ENCODE measurements at regions not wholly inside any gene's neighbourhood (a gene's known extent, or its start where the extent isn't known, plus 50 kb on each side); places are given as distances from the start of the nearest gene placed in this dataset.
A peak's percentile ranks its signal among the peaks of the same experiment; 100 is the strongest.
"Not testable (repeated sequence)": the region's sequence is repeated elsewhere in the genome, so short reads cannot be mapped to it uniquely, and the experiment has no call there.

GRCh38 chr4:23022032-23022431 lies 329.3 kb downstream of the GBA3 start:
- peak; percentile 78 for DNase-seq (ENCODE audit: low read depth)

DNA sequence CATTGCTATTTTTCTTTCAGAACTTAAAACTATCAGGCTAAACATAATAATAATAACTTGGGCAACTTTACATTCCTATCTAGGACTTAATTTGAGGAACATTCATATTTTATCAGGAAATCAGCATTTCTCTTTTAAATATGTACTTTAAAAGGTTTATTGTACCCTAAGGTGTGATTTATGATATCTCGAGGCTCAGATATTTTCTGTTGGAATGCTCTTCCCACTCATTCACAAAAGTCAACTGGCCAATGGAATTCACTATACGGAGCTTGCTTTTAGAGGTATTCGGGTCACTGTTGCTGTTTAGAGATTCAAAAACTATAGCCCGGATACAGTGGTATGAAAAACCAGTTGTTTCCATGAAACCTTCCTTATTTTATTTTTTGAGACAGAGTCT lies 328.3 kb downstream of the GBA3 start:
- no peak for DNase-seq (ENCODE audit: low read depth)

DNA sequence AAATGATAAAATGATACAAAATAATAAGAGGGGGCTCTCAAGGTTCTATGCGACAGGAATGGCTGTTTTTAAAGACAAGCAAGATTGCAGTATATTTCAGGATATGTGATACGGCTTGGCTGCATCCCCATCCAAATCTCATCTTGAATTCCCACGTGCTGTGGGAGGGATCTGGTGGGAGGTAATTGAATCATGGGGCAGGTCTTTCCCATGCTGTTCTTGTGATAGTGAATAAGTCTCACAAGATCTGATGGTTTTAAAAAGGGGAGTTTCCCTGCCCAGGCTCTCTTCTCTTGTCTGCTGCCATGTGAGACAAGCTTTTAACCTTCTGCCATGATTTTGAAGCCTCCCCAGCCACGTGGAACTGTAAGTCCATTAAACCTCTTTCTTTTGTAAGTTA lies 327.7 kb downstream of the GBA3 start:
- not testable (repeated sequence) for DNase-seq (ENCODE audit: low read depth)

- DNase-seq (ENCODE audit: low read depth) = no peak
Measured at GRCh38 chr4:23016981-23017380, 324.2 kb downstream of the GBA3 start.

DNA sequence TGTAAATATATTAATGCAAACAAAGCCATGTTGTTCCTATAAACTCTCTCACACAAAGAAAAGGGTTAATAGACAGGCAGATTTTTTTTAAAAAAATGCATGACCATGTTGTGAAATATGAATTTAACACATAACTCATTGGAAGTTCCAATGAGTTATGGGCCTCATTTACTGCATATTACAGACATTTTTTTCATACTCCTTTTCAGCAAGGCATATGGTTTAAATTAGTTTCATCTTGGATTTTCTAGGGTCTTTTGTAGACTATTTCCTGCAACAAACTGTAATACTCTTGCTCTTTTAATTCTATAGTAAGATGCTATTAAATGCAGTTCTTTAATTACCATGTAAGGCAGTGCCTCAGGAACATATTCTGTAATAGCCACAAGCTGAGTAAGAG lies 323.1 kb downstream of the GBA3 start:
- DNase-seq (ENCODE audit: low read depth) = no peak

DNA sequence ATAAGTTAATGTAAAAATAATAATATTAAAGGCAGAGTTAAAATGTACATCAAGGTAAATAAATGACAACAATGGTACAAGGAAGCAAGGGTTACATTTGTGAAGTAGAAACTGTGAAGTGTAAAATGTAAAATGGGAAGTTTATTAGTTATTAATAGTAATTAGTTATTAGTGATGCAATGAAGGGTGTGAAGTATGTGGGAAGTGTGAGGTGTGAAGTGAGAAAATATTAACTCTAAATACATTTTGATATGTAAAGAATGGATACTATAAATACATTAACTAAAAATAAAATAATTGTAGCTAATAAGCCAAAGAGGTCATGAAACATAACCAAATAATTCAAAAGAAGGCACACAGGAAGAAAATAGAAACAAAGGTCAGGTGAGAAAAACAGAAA lies 316.4 kb downstream of the GBA3 start:
- DNase-seq (ENCODE audit: low read depth) = no peak

DNA sequence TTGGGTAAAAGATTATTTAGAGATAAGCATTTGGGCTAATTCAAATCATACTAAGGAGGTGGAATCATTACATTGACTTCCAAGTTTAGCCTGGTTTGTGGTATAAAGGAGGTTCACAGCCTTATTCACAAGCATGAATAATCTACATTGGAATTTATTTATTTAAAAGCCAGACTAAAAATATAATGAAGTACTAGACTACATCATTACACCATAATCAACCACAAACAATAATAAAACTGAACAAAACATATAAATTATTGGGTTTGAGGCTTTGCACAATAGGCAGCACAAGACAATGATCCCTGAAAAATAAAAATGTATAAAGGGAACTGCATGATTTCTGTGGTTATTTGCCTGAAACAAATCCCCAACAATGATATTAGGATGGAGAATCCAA lies 314.0 kb downstream of the GBA3 start:
- peak; percentile 35 for DNase-seq (ENCODE audit: low read depth)

DNA sequence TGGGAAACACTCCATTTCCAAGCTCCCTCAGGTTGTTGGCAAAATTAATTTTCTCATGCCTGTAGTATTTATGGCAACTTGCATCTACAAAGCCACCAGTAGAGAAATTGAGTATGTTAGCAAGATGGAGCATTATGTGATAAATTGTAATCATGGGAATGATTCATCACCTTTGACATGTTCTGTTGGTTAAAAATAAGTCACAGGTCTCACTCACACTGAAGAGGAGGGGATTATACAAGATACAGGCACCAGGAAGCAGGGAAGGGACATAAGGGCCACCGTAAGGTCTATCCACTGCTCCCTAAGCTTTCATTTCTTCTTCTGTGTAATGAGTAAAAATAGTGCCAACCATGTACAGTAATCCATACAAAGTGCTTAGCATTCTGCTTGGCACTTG lies 313.0 kb downstream of the GBA3 start:
- DNase-seq (ENCODE audit: low read depth) = no peak

GRCh38 chr4:23001478-23001877 lies 308.7 kb downstream of the GBA3 start:
- DNase-seq (ENCODE audit: low read depth) = no peak

DNA sequence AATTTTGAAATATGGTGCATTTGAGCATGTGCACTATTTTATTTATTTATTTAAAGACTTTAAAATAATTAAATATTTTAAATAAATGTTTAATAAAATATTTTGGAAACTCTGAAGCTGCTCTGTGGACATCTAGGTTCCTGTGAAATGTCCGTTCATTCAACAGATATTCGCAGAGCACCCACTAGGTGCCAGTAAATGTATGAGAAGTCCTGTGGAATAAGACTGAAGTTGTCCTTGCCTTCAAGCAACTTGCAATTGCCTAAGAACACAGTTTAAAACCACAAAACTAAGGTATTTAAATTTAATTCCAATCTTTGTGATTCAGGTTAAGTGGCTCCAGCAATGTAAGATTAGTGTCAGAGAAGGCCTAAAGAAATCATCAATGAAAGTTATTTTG lies 306.7 kb downstream of the GBA3 start:
- no peak for DNase-seq (ENCODE audit: low read depth)

DNA sequence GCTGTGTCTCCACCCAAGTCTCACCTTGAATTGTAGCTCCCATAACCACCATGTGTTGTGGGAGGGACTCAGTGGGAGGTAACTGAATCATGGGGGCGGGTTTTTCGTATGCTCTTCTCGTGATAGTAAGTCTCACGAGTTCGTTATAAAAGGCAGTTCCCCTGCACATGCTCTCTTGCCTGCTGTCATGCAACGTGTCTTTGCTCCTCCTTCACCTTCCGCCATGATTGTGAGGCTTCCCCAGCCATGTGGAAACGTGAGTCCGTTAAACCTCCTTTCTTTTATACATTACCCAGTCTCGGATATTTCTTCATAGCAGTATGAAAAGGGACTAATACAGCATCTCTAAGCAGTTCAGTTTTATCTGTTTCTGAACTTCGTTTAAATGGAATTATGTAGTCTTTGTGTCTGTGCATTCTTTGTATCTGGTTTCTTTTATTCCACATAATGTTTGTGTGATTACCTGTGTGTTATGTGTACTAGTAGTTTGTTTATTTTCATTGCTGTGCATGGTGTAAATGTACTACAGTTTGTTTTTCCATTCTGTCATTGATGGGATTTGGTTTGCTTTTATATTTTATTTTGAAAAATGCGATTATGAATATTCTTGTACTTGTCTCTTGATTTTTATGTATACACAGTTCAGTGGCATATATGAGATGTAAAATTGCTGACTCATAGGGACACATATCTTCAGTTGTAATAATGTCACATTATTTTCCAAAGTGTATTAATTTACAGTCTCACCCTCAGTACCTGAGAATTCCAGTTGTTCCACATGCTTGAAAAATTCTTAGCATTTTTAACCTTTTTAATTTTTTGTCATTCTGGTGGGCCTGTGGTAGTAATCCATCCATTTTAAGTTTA lies 304.9 kb downstream of the GBA3 start:
- no peak for DNase-seq (ENCODE audit: low read depth)

DNA sequence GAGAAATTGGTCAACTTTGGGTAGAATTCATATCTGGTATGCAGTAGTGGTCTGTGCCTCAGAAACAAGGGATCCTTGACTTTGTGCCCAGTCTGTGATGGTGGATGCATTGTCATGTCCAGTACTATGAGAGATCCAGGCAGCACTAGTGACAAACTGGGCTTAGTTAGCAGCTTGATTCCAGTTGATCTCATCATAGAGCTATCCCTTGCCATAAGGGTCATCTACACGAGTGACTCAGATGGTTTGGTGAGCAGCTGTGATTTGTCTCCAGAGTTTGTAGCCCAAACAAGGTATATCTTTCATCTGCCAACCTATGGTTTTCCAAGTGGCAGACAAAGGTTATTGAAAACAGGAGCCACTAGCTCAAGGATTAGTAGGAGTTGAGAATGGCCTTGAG lies 298.8 kb downstream of the GBA3 start:
- no peak for DNase-seq (ENCODE audit: low read depth)

GRCh38 chr4:22988526-22988925 lies 295.8 kb downstream of the GBA3 start:
- no peak for DNase-seq (ENCODE audit: low read depth)

- peak; percentile 67 for DNase-seq (ENCODE audit: low read depth)
Measured at GRCh38 chr4:22987870-22988269, 295.1 kb downstream of the GBA3 start.

- DNase-seq (ENCODE audit: low read depth) = no peak
Measured at GRCh38 chr4:22986881-22987280, 294.1 kb downstream of the GBA3 start.

DNA sequence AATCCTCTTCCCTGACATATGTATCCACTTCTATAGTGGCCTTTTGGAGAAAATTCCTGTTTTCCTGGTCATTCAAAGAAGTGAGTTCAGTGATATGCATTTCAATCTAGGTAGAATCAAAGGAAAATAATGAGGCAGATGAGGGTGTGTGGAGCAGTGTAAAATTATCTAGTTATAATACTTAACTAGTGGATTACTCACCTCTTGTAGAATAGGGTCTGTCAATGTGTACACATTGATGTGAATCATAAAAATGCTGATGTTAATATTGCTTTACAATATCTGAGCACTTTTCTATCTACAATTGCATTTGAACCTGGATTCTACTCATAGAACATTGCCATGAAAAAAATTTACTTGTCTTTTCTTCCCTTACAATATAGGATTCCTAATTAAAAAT lies 293.5 kb downstream of the GBA3 start:
- DNase-seq (ENCODE audit: low read depth) = no peak

DNA sequence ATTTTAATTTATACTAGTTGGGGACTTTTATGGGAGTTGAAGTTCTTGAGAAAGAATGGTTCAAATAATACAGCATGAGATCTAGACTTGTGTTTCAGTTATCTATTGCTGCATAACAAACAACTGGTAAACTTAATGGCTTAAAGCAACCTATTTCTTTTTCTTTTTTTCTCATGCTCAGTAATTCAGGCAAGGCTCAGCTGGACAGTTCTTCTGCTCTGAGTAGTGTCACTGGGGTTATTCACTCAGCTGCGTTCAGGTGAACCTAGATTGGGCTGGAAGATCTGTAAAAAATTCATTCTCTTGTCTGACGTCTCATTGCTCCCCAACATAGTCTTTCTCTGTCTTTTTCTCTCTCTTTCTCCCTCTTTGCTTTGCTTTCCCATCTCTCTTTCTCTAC lies 291.7 kb downstream of the GBA3 start:
- no peak for DNase-seq (ENCODE audit: low read depth)

GRCh38 chr4:22978656-22979055 lies 285.9 kb downstream of the GBA3 start:
- no peak for DNase-seq (ENCODE audit: low read depth)

- DNase-seq (ENCODE audit: low read depth) = no peak
Measured at GRCh38 chr4:22970665-22971064, 277.9 kb downstream of the GBA3 start.

DNA sequence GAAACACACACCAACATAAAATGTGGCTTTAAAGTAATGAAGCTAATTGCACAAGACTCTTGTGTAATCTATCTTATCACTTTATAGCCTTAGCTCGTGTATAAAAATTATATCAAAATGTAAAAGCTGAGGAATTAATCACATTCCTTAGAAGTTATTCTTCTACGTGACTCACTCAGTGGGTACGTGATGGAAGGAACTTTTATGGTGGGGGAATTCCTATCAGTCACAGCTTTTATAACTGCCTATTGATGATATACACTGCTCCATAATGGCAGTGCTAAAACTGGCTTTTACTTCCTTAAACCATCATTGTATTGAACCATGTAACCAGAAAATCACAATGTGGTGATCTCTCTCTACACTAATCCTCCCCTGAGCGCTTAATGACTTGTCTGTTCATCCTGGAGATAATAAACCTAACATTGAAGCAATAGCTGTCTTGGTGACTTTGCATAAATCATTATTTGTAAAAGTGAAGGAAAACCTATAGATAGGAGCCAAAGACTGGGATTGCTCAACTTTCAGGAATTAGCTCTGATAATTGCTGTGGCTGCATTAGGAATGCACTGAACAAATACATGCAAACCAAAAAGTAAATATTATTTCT lies 276.7 kb downstream of the GBA3 start:
- peak; percentile 70 for DNase-seq (ENCODE audit: low read depth)

- no peak for DNase-seq (ENCODE audit: low read depth)
Measured at GRCh38 chr4:22962295-22962694, 269.6 kb downstream of the GBA3 start.

GRCh38 chr4:22959483-22959882 lies 266.7 kb downstream of the GBA3 start:
- no peak for DNase-seq (ENCODE audit: low read depth)

DNA sequence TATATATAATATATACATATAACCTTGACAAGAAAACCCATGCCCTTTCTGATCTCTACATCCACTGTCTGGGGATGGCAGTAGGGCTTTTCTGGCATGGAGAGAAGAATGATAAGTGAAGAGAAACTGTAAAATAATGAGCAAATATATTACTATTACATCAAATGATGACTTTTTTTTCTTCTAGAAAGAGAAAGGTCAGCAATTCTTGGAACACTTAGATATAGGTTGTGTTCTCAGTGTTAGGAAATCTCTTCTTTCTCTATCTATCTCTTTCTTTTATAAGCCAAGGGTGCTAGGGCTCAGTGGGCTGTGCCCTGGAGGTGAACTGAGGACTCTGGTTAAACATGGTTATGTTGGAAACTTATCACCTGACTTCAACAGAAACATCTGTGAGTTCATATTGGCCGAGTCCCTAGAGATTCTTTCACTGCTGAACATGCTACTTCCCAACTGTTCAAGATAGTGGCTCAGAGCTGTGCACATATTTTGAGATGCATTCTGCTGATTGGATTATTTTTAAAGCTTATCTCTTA lies 265.1 kb downstream of the GBA3 start:
- DNase-seq (ENCODE audit: low read depth) = no peak

Data from HS-5 (cell line).